Neural cell (in vitro differentiated cells): ENCODE measurements at regions not wholly inside any gene's neighbourhood (a gene's known extent, or its start where the extent isn't known, plus 50 kb on each side); places are given as distances from the start of the nearest gene placed in this dataset.
"Not testable (repeated sequence)": the region's sequence is repeated elsewhere in the genome, so short reads cannot be mapped to it uniquely, and the experiment has no call there.

ENCODE experiments used
- H2AFZ ChIP-seq: fragments of 200-600, 300-800 bp; sonication (generic), shearing (Covaris generic); 2 replicates; pipeline ENCODE4 v1.6.0; 2014; ENCODE audit warnings: low read depth, mild to moderate bottlenecking, antibody characterized with exemption, low read length, moderate library complexity
- H3F3A ChIP-seq: fragments of 200-600 bp; shearing (Covaris generic); 2 replicates; pipeline ENCODE4 v1.6.1; 2016; ENCODE audit warnings: mild to moderate bottlenecking, moderate library complexity, mixed read lengths, antibody characterized with exemption, low read length; ENCODE audit not compliant: insufficient read depth, poor library complexity, severe bottlenecking
- H3K27ac ChIP-seq: fragments of 200-600, 300-800 bp; sonication (generic), shearing (Covaris generic); 2 replicates; pipeline ENCODE4 v1.5.1; 2014; ENCODE audit warnings: mild to moderate bottlenecking, low read length, moderate library complexity
- H3K27me3 ChIP-seq: fragments of 300-800, 200-600 bp; sonication (generic), shearing (Covaris generic); 2 replicates; pipeline ENCODE4 v1.6.0; 2014; ENCODE audit warnings: mild to moderate bottlenecking, low read depth, low read length, moderate library complexity; ENCODE audit not compliant: insufficient read depth
- H3K36me3 ChIP-seq: fragments of 300-800, 200-600 bp; sonication (generic), shearing (Covaris generic); 2 replicates; pipeline ENCODE4 v1.5.1; 2014; ENCODE audit warnings: mild to moderate bottlenecking, antibody characterized with exemption, low read length, moderate library complexity; ENCODE audit not compliant: insufficient read depth
- H3K4me2 ChIP-seq: fragments of 300-800, 200-600 bp; sonication (generic), shearing (Covaris generic); 2 replicates; pipeline ENCODE4 v1.6.0; 2014; ENCODE audit warnings: mild to moderate bottlenecking, low read length
- H3K4me3 ChIP-seq: fragments of 300-800, 200-600 bp; sonication (generic), shearing (Covaris generic); 2 replicates; pipeline ENCODE4 v1.5.1; 2014; ENCODE audit warnings: mild to moderate bottlenecking, low read length, moderate library complexity
- H3K79me2 ChIP-seq: fragments of 200-600 bp; shearing (Covaris generic); replicated peaks from 2 replicates; pipeline ENCODE4 v1.6.0; 2014; ENCODE audit warnings: mild to moderate bottlenecking, low read length, moderate library complexity; ENCODE audit not compliant: insufficient read depth
- H3K9ac ChIP-seq: fragments of 300-800, 200-600 bp; sonication (generic), shearing (Covaris generic); 2 replicates; pipeline ENCODE4 v1.6.1; 2016; ENCODE audit warnings: mild to moderate bottlenecking, low read length, mixed read lengths
- H3K9me2 ChIP-seq: fragments of 200-600 bp; shearing (Covaris generic); 2 replicates; pipeline ENCODE4 v1.6.1; 2016; ENCODE audit warnings: mild to moderate bottlenecking, low read length, mixed read lengths; ENCODE audit not compliant: insufficient read depth
- H3K9me3 ChIP-seq: fragments of 200-600, 300-800 bp; sonication (generic), shearing (Covaris generic); 2 replicates; pipeline ENCODE4 v1.6.1; 2016; ENCODE audit warnings: mild to moderate bottlenecking, mixed run types, low read length, moderate library complexity, mixed read lengths
- H4K20me1 ChIP-seq: fragments of 200-600 bp; shearing (Covaris generic); 2 replicates; pipeline ENCODE4 v1.6.1; 2016; ENCODE audit warnings: mild to moderate bottlenecking, mixed run types; ENCODE audit not compliant: insufficient read depth
- CTCF ChIP-seq: fragments of 450-650 bp; IDR thresholded peaks from 2 replicates; pipeline ENCODE4 v1.5.1; 2014; ENCODE audit warnings: antibody characterized with exemption, mild to moderate bottlenecking, moderate library complexity; ENCODE audit not compliant: poor library complexity, severe bottlenecking
- EP300 ChIP-seq: fragments of 450-650 bp; conservative IDR thresholded peaks from 2 replicates; pipeline ENCODE4 v1.6.1; 2014; ENCODE audit warnings: antibody characterized with exemption, mild to moderate bottlenecking, moderate library complexity; ENCODE audit not compliant: poor library complexity, severe bottlenecking
- EZH2 ChIP-seq: fragments of 200-600, 300-800 bp; shearing (Covaris generic), sonication (generic); IDR thresholded peaks from 2 replicates; pipeline ENCODE4 v1.6.1; 2014; ENCODE audit warnings: antibody characterized with exemption, low read length, borderline replicate concordance, mild to moderate bottlenecking; ENCODE audit not compliant: insufficient read depth, poor library complexity, severe bottlenecking
- MXI1 ChIP-seq: fragments of 450-650 bp; conservative IDR thresholded peaks from 2 replicates; pipeline ENCODE4 v1.6.1; 2014; ENCODE audit warnings: antibody characterized with exemption, mild to moderate bottlenecking; ENCODE audit not compliant: poor library complexity, severe bottlenecking
- POLR2AphosphoS5 ChIP-seq: IDR thresholded peaks from 2 replicates; pipeline ENCODE4 v1.6.1; 2012
- RAD21 ChIP-seq: fragments of 450-650 bp; conservative IDR thresholded peaks from 2 replicates; pipeline ENCODE4 v1.6.1; 2014; ENCODE audit warnings: antibody characterized with exemption, mild to moderate bottlenecking, moderate library complexity
- SMC3 ChIP-seq: fragments of 450-650 bp; conservative IDR thresholded peaks from 2 replicates; pipeline ENCODE4 v1.6.1; 2014; ENCODE audit warnings: antibody characterized with exemption, mild to moderate bottlenecking, moderate library complexity; ENCODE audit not compliant: poor library complexity
- TAF1 ChIP-seq: IDR thresholded peaks from 2 replicates; pipeline ENCODE4 v1.6.1; 2012; ENCODE audit warnings: low read depth
- TF ChIP-seq, protein P1 (sequence below): IDR thresholded peaks from 2 replicates; pipeline ENCODE4 v1.6.1; 2012; ENCODE audit warnings: borderline replicate concordance

GRCh38 chr10:46095943-46096342, 49.9 kb upstream of the MSMB start:
- not testable (repeated sequence) for H3K4me2 ChIP-seq, H3K27me3 ChIP-seq, H3K36me3 ChIP-seq, H3K4me3 ChIP-seq, H2AFZ ChIP-seq, H3K9ac ChIP-seq, H3K9me3 ChIP-seq, H3F3A ChIP-seq, H3K9me2 ChIP-seq, H4K20me1 ChIP-seq, H3K79me2 ChIP-seq, H3K27ac ChIP-seq

DNA sequence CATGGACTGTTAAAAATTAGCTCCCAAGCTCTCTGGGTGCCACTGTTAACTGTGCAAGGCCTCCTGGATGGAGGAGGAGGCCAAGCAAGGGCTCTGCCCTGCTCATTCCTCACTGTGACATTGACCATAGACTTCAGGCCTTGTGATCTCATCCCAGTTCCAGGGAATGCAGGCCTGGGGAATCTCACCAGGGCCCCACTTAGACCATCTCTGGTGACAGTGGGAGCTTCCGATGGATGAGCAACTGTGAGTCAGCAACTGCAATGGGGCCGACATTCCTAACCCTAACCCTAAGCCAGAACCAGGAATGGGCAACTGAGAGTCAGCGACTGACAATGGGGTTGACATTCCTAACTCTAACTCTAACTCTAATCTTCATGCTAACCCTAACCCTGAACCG, 50.4 kb upstream of the MSMB start:
- no peaks in the 10 kb centered on the region for H3K9me2 ChIP-seq
- no peaks in the 10 kb centered on the region for H3K9me3 ChIP-seq
- H3K27ac ChIP-seq, result no peak overlapping the region
- no peaks in the 10 kb centered on the region for H3K27me3 ChIP-seq
- H3K36me3 ChIP-seq, result no peaks in the 10 kb centered on the region
- no peaks in the 10 kb centered on the region for H3K79me2 ChIP-seq
- no peak overlapping the region for H3K4me3 ChIP-seq
- H2AFZ ChIP-seq, result no peak overlapping the region
- no peaks in the 10 kb centered on the region for H3F3A ChIP-seq
- H3K9ac ChIP-seq, result no peak overlapping the region
- TF ChIP-seq MXI1 (no peak), TAF1 (no peak), EZH2 (no peak), CTCF (no peak), EP300 (no peak), POLR2AphosphoS5 (no peak), SMC3 (no peak), RAD21 (no peak)
- TF ChIP-seq, protein P1, sequence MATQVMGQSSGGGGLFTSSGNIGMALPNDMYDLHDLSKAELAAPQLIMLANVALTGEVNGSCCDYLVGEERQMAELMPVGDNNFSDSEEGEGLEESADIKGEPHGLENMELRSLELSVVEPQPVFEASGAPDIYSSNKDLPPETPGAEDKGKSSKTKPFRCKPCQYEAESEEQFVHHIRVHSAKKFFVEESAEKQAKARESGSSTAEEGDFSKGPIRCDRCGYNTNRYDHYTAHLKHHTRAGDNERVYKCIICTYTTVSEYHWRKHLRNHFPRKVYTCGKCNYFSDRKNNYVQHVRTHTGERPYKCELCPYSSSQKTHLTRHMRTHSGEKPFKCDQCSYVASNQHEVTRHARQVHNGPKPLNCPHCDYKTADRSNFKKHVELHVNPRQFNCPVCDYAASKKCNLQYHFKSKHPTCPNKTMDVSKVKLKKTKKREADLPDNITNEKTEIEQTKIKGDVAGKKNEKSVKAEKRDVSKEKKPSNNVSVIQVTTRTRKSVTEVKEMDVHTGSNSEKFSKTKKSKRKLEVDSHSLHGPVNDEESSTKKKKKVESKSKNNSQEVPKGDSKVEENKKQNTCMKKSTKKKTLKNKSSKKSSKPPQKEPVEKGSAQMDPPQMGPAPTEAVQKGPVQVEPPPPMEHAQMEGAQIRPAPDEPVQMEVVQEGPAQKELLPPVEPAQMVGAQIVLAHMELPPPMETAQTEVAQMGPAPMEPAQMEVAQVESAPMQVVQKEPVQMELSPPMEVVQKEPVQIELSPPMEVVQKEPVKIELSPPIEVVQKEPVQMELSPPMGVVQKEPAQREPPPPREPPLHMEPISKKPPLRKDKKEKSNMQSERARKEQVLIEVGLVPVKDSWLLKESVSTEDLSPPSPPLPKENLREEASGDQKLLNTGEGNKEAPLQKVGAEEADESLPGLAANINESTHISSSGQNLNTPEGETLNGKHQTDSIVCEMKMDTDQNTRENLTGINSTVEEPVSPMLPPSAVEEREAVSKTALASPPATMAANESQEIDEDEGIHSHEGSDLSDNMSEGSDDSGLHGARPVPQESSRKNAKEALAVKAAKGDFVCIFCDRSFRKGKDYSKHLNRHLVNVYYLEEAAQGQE, result no peak
- H3K4me2 ChIP-seq, result no peak overlapping the region
- H4K20me1 ChIP-seq, result no peaks in the 10 kb centered on the region

DNA sequence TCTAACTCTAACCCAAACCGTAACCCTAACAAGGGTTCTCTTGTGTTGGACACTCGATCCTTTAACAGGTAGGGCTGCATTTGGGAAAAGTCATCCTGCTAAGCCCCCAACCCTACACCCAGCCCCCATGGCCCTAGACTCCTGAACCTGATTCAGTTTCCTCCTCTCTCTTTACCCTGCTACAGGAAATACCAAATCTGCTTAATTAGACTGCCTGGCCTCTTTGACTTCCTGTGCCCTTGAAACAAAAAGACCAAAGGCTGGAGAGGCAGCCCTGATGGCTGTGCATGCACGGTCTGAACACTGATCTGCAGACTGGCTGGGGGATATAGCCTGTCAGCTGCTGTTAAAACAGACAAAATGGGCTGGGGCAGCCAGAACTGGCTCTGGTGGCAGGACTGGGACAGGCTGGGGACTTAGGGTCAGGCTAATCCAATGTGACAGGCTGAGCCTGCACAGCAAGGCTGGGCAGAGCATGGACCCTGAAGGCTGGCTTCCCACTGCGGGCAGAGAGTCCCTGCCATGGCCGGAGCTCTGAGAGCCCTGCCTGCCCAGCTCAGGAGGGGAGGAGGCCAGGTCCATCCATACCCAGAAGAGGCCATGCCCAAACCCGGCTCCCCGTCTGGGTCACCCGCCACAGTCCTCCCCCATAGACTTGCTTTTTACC, 51.0 kb upstream of the MSMB start:
- TF ChIP-seq EZH2, result no peak
- TF ChIP-seq TAF1, result no peak
- TF ChIP-seq RAD21, result no peak
- no peak for TF ChIP-seq POLR2AphosphoS5
- no peak for TF ChIP-seq CTCF
- TF ChIP-seq, protein P1, result no peak
- Histone ChIP-seq H2AFZ (no peak overlapping the region), H3K4me3 (no peak overlapping the region), H3K36me3 (no peaks in the 10 kb centered on the region), H3K79me2 (no peaks in the 10 kb centered on the region), H3K27ac (no peak overlapping the region), H3K27me3 (no peaks in the 10 kb centered on the region), H3K9ac (no peak overlapping the region), H4K20me1 (no peaks in the 10 kb centered on the region), H3K4me2 (no peak overlapping the region), H3K9me3 (no peaks in the 10 kb centered on the region), H3K9me2 (no peaks in the 10 kb centered on the region), H3F3A (no peaks in the 10 kb centered on the region)
